Liver (tissue), 7 donors: ENCODE measurements at regions not wholly inside any gene's neighbourhood (a gene's known extent, or its start where the extent isn't known, plus 50 kb on each side); places are given as distances from the start of the nearest gene placed in this dataset.

Experiments used
- DNase-seq: peaks from one replicate; pipeline ENCODE4 v3.0.0-alpha.2; 2017; ENCODE audit warnings: low spot score
- H3K27ac ChIP-seq, 2 donors: one replicate each; pipeline ENCODE4 v1.7.0; 2013; ENCODE audit warnings: inconsistent platforms in 2 of 2, low read length in 2 of 2, control low read depth in 1 of 2, low read depth in 1 of 2, mild to moderate bottlenecking in 1 of 2
- H3K27me3 ChIP-seq, 4 donors: one replicate each; pipeline versions ENCODE4 v1.6.1 to v1.7.0; 2013; ENCODE audit warnings: low read length in 3 of 4, inconsistent platforms in 1 of 4, mild to moderate bottlenecking in 1 of 4, moderate library complexity in 1 of 4; ENCODE audit not compliant: control insufficient read depth in 4 of 4, insufficient read depth in 4 of 4
- H3K36me3 ChIP-seq, 4 donors: one replicate each; pipeline versions ENCODE4 v1.6.1 to v1.7.0; 2013; ENCODE audit warnings: low read length in 3 of 4, mild to moderate bottlenecking in 3 of 4, low read depth in 1 of 4, moderate library complexity in 1 of 4; ENCODE audit not compliant: control insufficient read depth in 4 of 4, insufficient read depth in 3 of 4
- H3K4me1 ChIP-seq, 4 donors: one replicate each; pipeline versions ENCODE4 v1.6.1 to v1.7.0; 2013; ENCODE audit warnings: low read length in 3 of 4, mild to moderate bottlenecking in 3 of 4, moderate library complexity in 1 of 4; ENCODE audit not compliant: control insufficient read depth in 4 of 4, insufficient read depth in 4 of 4
- H3K4me3 ChIP-seq, 3 donors: one replicate each; pipeline versions ENCODE4 v1.6.1 to v1.7.0; 2013; ENCODE audit warnings: low read length in 3 of 3, control low read depth in 1 of 3, low read depth in 1 of 3, mild to moderate bottlenecking in 1 of 3
- H3K9ac ChIP-seq, 2 donors: one replicate each; pipeline ENCODE4 v1.7.0; 2013; ENCODE audit warnings: low read length in 2 of 2, mild to moderate bottlenecking in 2 of 2, moderate library complexity in 2 of 2, control low read depth in 1 of 2, low read depth in 1 of 2
- H3K9me3 ChIP-seq, 4 donors: one replicate each; pipeline versions ENCODE4 v1.6.1 to v1.7.0; 2013; ENCODE audit warnings: low read length in 3 of 4; ENCODE audit not compliant: control insufficient read depth in 4 of 4
- FOXA2 ChIP-seq: IDR thresholded peaks from 2 replicates; pipeline ENCODE4 v1.6.1; 2016; ENCODE audit warnings: antibody characterized with exemption
- HNF4G ChIP-seq: IDR thresholded peaks from 2 replicates; pipeline ENCODE4 v1.6.1; 2016; ENCODE audit warnings: antibody characterized with exemption
- JUND ChIP-seq, 2 donors: IDR thresholded peaks; 2 replicates each; pipeline ENCODE4 v1.6.1; 2016; ENCODE audit warnings: antibody characterized with exemption in 2 of 2
- SP1 ChIP-seq: IDR thresholded peaks from 2 replicates; pipeline ENCODE4 v1.6.1; 2018; ENCODE audit warnings: antibody characterized with exemption, mild to moderate bottlenecking
- TAF1 ChIP-seq: conservative IDR thresholded peaks from 2 replicates; pipeline ENCODE4 v1.6.1; 2016; ENCODE audit warnings: antibody characterized with exemption, mild to moderate bottlenecking
- YY1 ChIP-seq: IDR thresholded peaks from 2 replicates; pipeline ENCODE4 v1.6.1; 2016; ENCODE audit warnings: antibody characterized with exemption, mild to moderate bottlenecking
- WGBS: extraction: QIAGEN DNeasy Blood & Tissue Kit; methylation state at CpG from one replicate; pipeline ENCODE4 v1.1.7; 2013; 5-methylcytosine and 5-hydroxymethylcytosine counted together
- TF ChIP-seq, protein P1 (sequence below): IDR thresholded peaks from 2 replicates; pipeline ENCODE4 v1.6.1; 2016; ENCODE audit warnings: antibody characterized with exemption
- donor health status: healthy.
- donor health status: healthy.
- donor health status: healthy.
- donor health status: healthy.

DNA sequence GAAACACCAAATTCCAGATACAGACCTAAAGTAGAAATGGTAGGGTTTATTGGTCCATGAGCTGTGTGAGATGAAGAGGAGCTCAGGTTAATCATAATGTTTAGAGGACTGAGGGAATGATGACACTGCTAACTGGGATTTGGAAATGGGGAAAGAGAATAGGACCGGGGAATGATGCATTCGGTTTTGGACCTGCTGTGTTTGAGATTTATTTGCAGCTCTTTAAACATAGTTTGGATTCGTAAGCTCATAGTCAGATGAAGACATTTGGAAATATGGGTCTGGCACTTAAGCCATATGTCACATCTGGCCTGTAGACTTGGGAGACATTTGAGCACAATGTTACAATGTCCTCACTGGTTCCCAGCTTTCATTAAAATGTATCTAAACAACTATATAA is 127.9 kb upstream of the DUSP10 start:
- no peak for DNase-seq
- no peak overlapping the region for H3K27ac ChIP-seq
- no peak overlapping the region for H3K4me3 ChIP-seq
- H3K9ac ChIP-seq = no peak overlapping the region
- WGBS = 93% methylated on average over 3 of the region's 3 CpGs
- no peaks in the 10 kb centered on the region for H3K9me3 ChIP-seq
- H3K27me3 ChIP-seq = no peaks in the 10 kb centered on the region
- no peaks in the 10 kb centered on the region for H3K36me3 ChIP-seq
- TF ChIP-seq, protein P1, sequence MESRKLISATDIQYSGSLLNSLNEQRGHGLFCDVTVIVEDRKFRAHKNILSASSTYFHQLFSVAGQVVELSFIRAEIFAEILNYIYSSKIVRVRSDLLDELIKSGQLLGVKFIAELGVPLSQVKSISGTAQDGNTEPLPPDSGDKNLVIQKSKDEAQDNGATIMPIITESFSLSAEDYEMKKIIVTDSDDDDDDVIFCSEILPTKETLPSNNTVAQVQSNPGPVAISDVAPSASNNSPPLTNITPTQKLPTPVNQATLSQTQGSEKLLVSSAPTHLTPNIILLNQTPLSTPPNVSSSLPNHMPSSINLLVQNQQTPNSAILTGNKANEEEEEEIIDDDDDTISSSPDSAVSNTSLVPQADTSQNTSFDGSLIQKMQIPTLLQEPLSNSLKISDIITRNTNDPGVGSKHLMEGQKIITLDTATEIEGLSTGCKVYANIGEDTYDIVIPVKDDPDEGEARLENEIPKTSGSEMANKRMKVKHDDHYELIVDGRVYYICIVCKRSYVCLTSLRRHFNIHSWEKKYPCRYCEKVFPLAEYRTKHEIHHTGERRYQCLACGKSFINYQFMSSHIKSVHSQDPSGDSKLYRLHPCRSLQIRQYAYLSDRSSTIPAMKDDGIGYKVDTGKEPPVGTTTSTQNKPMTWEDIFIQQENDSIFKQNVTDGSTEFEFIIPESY = no peak
- TF ChIP-seq HNF4G = no peak
- no peaks in the 10 kb centered on the region for H3K4me1 ChIP-seq

DNA sequence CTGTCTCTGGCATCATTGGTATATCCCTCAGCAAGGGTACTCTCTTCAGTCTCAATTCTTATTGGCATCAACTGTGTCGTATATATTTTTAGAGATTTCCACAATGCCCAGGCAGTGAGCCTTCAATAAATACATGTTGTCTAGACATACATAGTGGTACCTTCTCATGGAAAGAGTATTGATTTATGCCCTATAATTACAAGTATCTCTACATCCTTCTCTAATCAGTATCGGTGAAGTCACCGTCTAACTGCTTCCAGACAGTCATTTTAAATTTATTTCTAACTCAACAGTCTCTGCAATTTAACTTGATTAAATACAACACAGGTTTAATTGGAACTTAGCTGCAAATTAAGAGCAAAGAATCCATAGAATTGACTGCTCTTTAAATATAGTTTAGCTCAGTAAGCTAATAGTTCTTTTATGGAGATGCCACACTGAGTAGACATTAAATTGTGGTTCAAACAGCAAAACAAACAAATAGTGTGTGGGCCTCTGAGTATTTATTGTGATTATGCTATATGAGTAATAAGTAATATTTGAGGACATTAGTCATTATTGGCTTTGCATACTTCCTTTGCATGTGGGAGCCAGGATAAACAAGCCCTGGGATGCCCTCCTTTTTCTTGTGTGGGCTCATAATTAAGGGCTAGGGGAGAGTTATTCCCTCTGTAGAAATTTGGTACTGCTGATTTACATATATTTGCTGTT is 126.9 kb upstream of the DUSP10 start:
- TF ChIP-seq TAF1 (no peak), YY1 (no peak), JUND (IDR thresholded peaks at IDR 0.05) (no peak), FOXA2 (no peak), SP1 (no peak)
- TF ChIP-seq, protein P1 = no peak
- no peaks in the 10 kb centered on the region for H3K4me1 ChIP-seq
- H3K36me3 ChIP-seq = no peaks in the 10 kb centered on the region
- H3K27ac ChIP-seq = no peak overlapping the region
- H3K9me3 ChIP-seq = no peaks in the 10 kb centered on the region
- H3K27me3 ChIP-seq = no peaks in the 10 kb centered on the region
- 92% methylated on average over 3 of the region's 3 CpGs for WGBS
- H3K9ac ChIP-seq = no peak overlapping the region
- H3K4me3 ChIP-seq = no peak overlapping the region
- no peak for DNase-seq

DNA sequence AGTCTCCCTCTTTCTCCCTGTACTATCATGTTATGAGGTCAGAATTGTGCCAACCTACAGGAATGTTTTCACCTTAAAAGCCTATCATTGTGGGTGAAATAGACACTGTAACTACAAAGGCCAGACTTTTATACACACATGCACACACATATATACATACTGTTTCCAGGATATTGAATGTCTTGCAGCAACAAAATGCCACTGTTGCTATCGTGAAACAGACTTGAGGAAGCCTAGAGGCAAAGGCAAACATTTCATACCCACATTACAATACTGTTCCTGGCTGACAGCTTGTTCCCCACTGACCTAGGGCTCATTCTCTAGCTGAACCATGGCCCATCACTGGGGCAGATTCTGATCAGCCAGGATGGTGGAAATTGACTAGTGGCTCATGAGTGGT is 125.1 kb upstream of the DUSP10 start:
- no peaks in the 10 kb centered on the region for H3K4me1 ChIP-seq
- H3K27ac ChIP-seq = no peak overlapping the region
- no peak overlapping the region for H3K4me3 ChIP-seq
- WGBS = 92% methylated on average over 1 of the region's 1 CpG
- TF ChIP-seq, protein P1 = no peak
- H3K9ac ChIP-seq = no peak overlapping the region
- DNase-seq = no peak
- H3K27me3 ChIP-seq = no peaks in the 10 kb centered on the region
- H3K9me3 ChIP-seq = no peaks in the 10 kb centered on the region
- H3K36me3 ChIP-seq = no peaks in the 10 kb centered on the region
